ENCODE measurements at regions not wholly inside any gene's neighbourhood (a gene's known extent, or its start where the extent isn't known, plus 50 kb on each side); places are given as distances from the start of the nearest gene placed in this dataset.

DNA sequence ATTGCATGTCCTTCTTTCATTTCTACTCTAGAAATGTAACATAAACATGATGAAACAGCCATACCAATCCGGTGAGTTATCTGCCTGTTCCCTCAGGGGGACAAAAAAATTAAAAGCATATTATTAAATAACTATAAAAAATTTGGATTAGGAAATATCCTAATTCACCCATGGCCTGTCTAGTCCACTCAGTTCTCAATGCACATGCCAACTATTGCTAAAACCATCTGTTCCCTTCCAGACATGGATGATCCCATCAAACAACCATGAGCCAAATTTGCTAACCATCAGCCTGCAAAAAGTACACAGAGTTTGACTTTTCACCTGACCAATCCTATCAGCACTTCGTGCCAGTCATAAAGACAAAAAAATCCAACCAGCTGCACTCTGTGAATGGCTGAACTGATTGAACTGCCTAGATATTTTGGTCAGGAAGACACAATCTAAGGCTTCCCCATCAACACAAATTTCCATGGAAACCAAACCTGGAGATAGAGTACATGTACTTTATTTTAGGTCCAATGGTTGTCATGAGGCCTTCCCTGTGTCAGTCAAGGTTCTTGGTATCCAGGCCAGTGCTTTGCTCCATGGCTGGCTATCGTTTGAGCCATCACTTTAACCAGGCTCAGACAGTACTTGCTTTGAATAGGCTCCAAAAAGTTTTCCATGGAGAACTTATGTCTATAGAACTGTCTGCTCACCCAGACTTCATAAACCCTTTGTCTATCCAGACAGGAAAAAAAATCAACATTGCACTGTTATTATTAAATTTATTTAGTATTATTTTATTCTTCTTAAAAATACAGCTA, 570.8 kb downstream of the LTN1 start:
- TF ChIP-seq POLR2A (IDR thresholded peaks at IDR 0.05): no peak
- TF ChIP-seq, protein P1, sequence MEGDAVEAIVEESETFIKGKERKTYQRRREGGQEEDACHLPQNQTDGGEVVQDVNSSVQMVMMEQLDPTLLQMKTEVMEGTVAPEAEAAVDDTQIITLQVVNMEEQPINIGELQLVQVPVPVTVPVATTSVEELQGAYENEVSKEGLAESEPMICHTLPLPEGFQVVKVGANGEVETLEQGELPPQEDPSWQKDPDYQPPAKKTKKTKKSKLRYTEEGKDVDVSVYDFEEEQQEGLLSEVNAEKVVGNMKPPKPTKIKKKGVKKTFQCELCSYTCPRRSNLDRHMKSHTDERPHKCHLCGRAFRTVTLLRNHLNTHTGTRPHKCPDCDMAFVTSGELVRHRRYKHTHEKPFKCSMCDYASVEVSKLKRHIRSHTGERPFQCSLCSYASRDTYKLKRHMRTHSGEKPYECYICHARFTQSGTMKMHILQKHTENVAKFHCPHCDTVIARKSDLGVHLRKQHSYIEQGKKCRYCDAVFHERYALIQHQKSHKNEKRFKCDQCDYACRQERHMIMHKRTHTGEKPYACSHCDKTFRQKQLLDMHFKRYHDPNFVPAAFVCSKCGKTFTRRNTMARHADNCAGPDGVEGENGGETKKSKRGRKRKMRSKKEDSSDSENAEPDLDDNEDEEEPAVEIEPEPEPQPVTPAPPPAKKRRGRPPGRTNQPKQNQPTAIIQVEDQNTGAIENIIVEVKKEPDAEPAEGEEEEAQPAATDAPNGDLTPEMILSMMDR (IDR thresholded peaks at IDR 0.05): no peak
